H1 (cell line): ENCODE measurements at regions not wholly inside any gene's neighbourhood (a gene's known extent, or its start where the extent isn't known, plus 50 kb on each side); places are given as distances from the start of the nearest gene placed in this dataset.

Source experiments
- CTCF ChIA-PET: fragments of 300-600 bp; sonication (Branson Sonifier 250); formaldehyde crosslinking; loops from one replicate; lab custom pipeline; 2021; ENCODE audit not compliant: partially characterized antibody; lab: Charles Lee
- POLR2A ChIA-PET: fragments of 300-600 bp; sonication (Branson Sonifier 250); formaldehyde crosslinking; loops from one replicate; lab custom pipeline; 2021; ENCODE audit warnings: inconsistent platforms; ENCODE audit not compliant: partially characterized antibody; lab: Charles Lee
- DNase-seq, 2 experiments: peaks; one replicate each; pipeline versions ENCODE4 v3.0.0 to v3.0.0-alpha.2; 2010 to 2022; ENCODE audit warnings: low spot score in 2 of 2, low read depth in 1 of 2, mixed read lengths in 1 of 2
- FAIRE-seq: peaks from 2 replicates; lab custom pipeline; 2011; peaks lifted over from hg19 to GRCh38; lab: Jason Lieb, UNC
- H2AFZ ChIP-seq: 2 replicates; pipeline ENCODE4 v1.8.1; 2012; ENCODE audit warnings: low read length, inconsistent platforms
- H2AK5ac ChIP-seq: 2 replicates; pipeline ENCODE4 v1.6.1; 2013; ENCODE audit warnings: low read depth, low read length
- H2BK120ac ChIP-seq: replicated peaks from 2 replicates; pipeline ENCODE3; 2013; ENCODE audit warnings: low read depth, low read length, inconsistent platforms
- H2BK12ac ChIP-seq: 2 replicates; pipeline ENCODE4 v1.6.1; 2013; ENCODE audit warnings: low read depth, low read length
- H2BK15ac ChIP-seq: 2 replicates; pipeline ENCODE4 v1.6.1; 2013; ENCODE audit warnings: low read length
- H2BK20ac ChIP-seq: 2 replicates; pipeline ENCODE4 v1.6.1; 2013; ENCODE audit warnings: low read length
- H2BK5ac ChIP-seq: 2 replicates; pipeline ENCODE4 v1.6.1; 2013; ENCODE audit warnings: low read depth, low read length
- H3K14ac ChIP-seq: 2 replicates; pipeline ENCODE4 v1.6.1; 2013; ENCODE audit warnings: inconsistent platforms; ENCODE audit not compliant: insufficient read length
- H3K18ac ChIP-seq: 2 replicates; pipeline ENCODE4 v1.6.1; 2013; ENCODE audit warnings: low read length; ENCODE audit errors: extremely low read depth
- H3K23ac ChIP-seq: 2 replicates; pipeline ENCODE4 v1.6.1; 2013; ENCODE audit warnings: inconsistent platforms; ENCODE audit not compliant: insufficient read length
- H3K23me2 ChIP-seq: 2 replicates; pipeline ENCODE4 v1.6.1; 2013; ENCODE audit warnings: low read depth, low read length
- H3K27ac ChIP-seq: 2 replicates; pipeline ENCODE4 v1.6.1; 2011; ENCODE audit warnings: low read depth, low read length, inconsistent platforms
- H3K27me3 ChIP-seq, 4 experiments: replicated peaks in 1 of 4; 1 replicate in 1 of 4; 2 replicates in 3 of 4; pipeline versions ENCODE4 v1.6.1 to v1.8.1; 2011 to 2013; ENCODE audit warnings: low read length in 3 of 4, mild to moderate bottlenecking in 3 of 4, inconsistent platforms in 2 of 4, mixed read lengths in 2 of 4, moderate library complexity in 1 of 4; ENCODE audit not compliant: control insufficient read depth in 3 of 4, insufficient read depth in 3 of 4; ENCODE audit errors: extremely low read depth in 1 of 4
- H3K36me3 ChIP-seq, 4 experiments: 2 replicates each; pipeline versions ENCODE4 v1.6.1 to v1.8.1; 2011 to 2013; ENCODE audit warnings: mild to moderate bottlenecking in 4 of 4, low read length in 3 of 4, moderate library complexity in 2 of 4, control low read depth in 1 of 4, inconsistent platforms in 1 of 4; ENCODE audit not compliant: insufficient read depth in 4 of 4, control insufficient read depth in 2 of 4
- H3K4ac ChIP-seq: replicated peaks from 2 replicates; pipeline ENCODE3; 2013; ENCODE audit warnings: low read length, low read depth, mixed read lengths, inconsistent platforms; ENCODE audit not compliant: insufficient read length
- H3K4me1 ChIP-seq, 4 experiments: replicated peaks in 1 of 4; 1 replicate in 1 of 4; 2 replicates in 3 of 4; pipeline versions ENCODE4 v1.6.1 to v1.8.1; 2011 to 2013; ENCODE audit warnings: low read length in 3 of 4, inconsistent platforms in 2 of 4, mixed read lengths in 1 of 4; ENCODE audit not compliant: insufficient read depth in 4 of 4, control insufficient read depth in 3 of 4
- H3K4me2 ChIP-seq, 2 experiments: 2 replicates each; pipeline versions ENCODE4 v1.6.1 to v1.8.1; 2011 to 2013; ENCODE audit warnings: low read depth in 2 of 2, low read length in 2 of 2, control low read depth in 1 of 2, inconsistent platforms in 1 of 2, mild to moderate bottlenecking in 1 of 2; ENCODE audit not compliant: insufficient read depth in 1 of 2
- H3K4me3 ChIP-seq, 4 experiments: fragments of 200-600, 300-600 bp in 1 of 4; sonication (generic), shearing (Covaris generic), sonication (Bioruptor Twin) in 1 of 4; 2 replicates each; pipeline versions ENCODE4 v1.5.1 to v1.8.1; 2011 to 2016; ENCODE audit warnings: low read length in 4 of 4, low read depth in 3 of 4, control low read depth in 2 of 4, inconsistent platforms in 2 of 4, mild to moderate bottlenecking in 2 of 4, mixed read lengths in 1 of 4, moderate library complexity in 1 of 4; ENCODE audit not compliant: insufficient read depth in 2 of 4; ENCODE audit errors: extremely low read depth in 1 of 4
- H3K56ac ChIP-seq: replicated peaks from 2 replicates; pipeline ENCODE3; 2013; ENCODE audit warnings: low read depth, mild to moderate bottlenecking, mixed read lengths, low read length, inconsistent platforms; ENCODE audit not compliant: insufficient read length
- H3K79me1 ChIP-seq: 2 replicates; pipeline ENCODE4 v1.6.1; 2013; ENCODE audit warnings: low read depth, low read length, control low read depth
- H3K79me2 ChIP-seq, 2 experiments: 2 replicates each; pipeline versions ENCODE4 v1.6.1 to v1.8.1; 2012 to 2013; ENCODE audit warnings: low read length in 2 of 2, mild to moderate bottlenecking in 2 of 2, inconsistent platforms in 1 of 2; ENCODE audit not compliant: insufficient read depth in 2 of 2, control insufficient read depth in 1 of 2
- H3K9ac ChIP-seq, 4 experiments: replicated peaks in 1 of 4; 1 replicate in 1 of 4; 2 replicates in 3 of 4; pipeline versions ENCODE4 v1.6.1 to v1.8.1; 2011 to 2013; ENCODE audit warnings: low read depth in 3 of 4, low read length in 3 of 4, control low read depth in 2 of 4, mild to moderate bottlenecking in 2 of 4, moderate library complexity in 2 of 4, inconsistent platforms in 1 of 4; ENCODE audit errors: extremely low read depth in 1 of 4
- H3K9me3 ChIP-seq, 2 experiments: 2 replicates each; pipeline versions ENCODE4 v1.6.1 to v1.8.1; 2012 to 2013; ENCODE audit warnings: mild to moderate bottlenecking in 2 of 2, moderate library complexity in 2 of 2, control low read depth in 1 of 2, inconsistent platforms in 1 of 2, low read depth in 1 of 2, low read length in 1 of 2, mixed read lengths in 1 of 2; ENCODE audit not compliant: insufficient read depth in 2 of 2
- H4K20me1 ChIP-seq, 2 experiments: replicated peaks in 1 of 2; 2 replicates each; pipeline versions ENCODE3 to v1.8.1; 2011 to 2013; ENCODE audit warnings: inconsistent platforms in 2 of 2, low read length in 2 of 2, mild to moderate bottlenecking in 1 of 2; ENCODE audit not compliant: insufficient read depth in 2 of 2, control insufficient read depth in 1 of 2
- H4K5ac ChIP-seq: 2 replicates; pipeline ENCODE4 v1.6.1; 2013; ENCODE audit warnings: low read length, low read depth, mixed read lengths, inconsistent platforms; ENCODE audit not compliant: insufficient read length
- H4K8ac ChIP-seq: 2 replicates; pipeline ENCODE4 v1.8.0; 2013; ENCODE audit warnings: mild to moderate bottlenecking, moderate library complexity, low read length, inconsistent platforms; ENCODE audit not compliant: insufficient read depth; ENCODE audit errors: extremely low read depth
- H4K91ac ChIP-seq: replicated peaks from 2 replicates; pipeline ENCODE3; 2013; ENCODE audit warnings: low read length, mixed read lengths, inconsistent platforms; ENCODE audit not compliant: insufficient read length
- CTBP2 ChIP-seq: IDR thresholded peaks from 2 replicates; pipeline ENCODE4 v1.7.0; 2011; ENCODE audit warnings: borderline replicate concordance, mild to moderate bottlenecking, moderate library complexity, mixed read lengths, low read length; ENCODE audit not compliant: insufficient read depth, insufficient read length
- EZH2 ChIP-seq: fragments of 200-600 bp; sonication (generic); IDR thresholded peaks from 2 replicates; pipeline ENCODE4 v1.7.1; 2012; ENCODE audit warnings: low read depth, mild to moderate bottlenecking, moderate library complexity, low read length, inconsistent platforms; ENCODE audit not compliant: severe bottlenecking
- KDM4A ChIP-seq: IDR thresholded peaks from one replicate; pipeline ENCODE4 v1.7.1; 2012; ENCODE audit warnings: low read depth, mild to moderate bottlenecking, moderate library complexity, low read length, inconsistent platforms; ENCODE audit not compliant: severe bottlenecking
- KDM5A ChIP-seq: fragments of 200-600 bp; IDR thresholded peaks from 2 replicates; pipeline ENCODE4 v1.7.1; 2012; ENCODE audit warnings: mild to moderate bottlenecking, low read length, inconsistent platforms, mixed read lengths
- POLR2AphosphoS5 ChIP-seq: IDR thresholded peaks from 2 replicates; pipeline ENCODE4 v1.6.1; 2011; ENCODE audit warnings: low read depth, low read length
- RBBP5 ChIP-seq: IDR thresholded peaks from 2 replicates; pipeline ENCODE4 v1.7.1; 2012; ENCODE audit warnings: low read depth, mild to moderate bottlenecking, inconsistent platforms, low read length, moderate library complexity, borderline replicate concordance
- TAF1 ChIP-seq: IDR thresholded peaks from 2 replicates; pipeline ENCODE4 v1.6.1; 2011; ENCODE audit warnings: mild to moderate bottlenecking, low read depth, low read length
- TAF7 ChIP-seq: optimal IDR thresholded peaks from 2 replicates; pipeline ENCODE3; 2011; ENCODE audit warnings: low read depth, mild to moderate bottlenecking, inconsistent platforms, low read length, moderate library complexity, borderline replicate concordance
- TBP ChIP-seq: IDR thresholded peaks from 2 replicates; pipeline ENCODE4 v1.6.1; 2011; ENCODE audit warnings: low read depth, low read length, improper control_type of control experiment
- WGBS, 2 experiments: shearing (Covaris generic) in 1 of 2; methylation state at CpG; one replicate each; pipeline versions ENCODE4 v1.1.6 to v1.1.7; 2013 to 2015; ENCODE audit warnings: low lambda C conversion rate in 2 of 2, mixed read lengths in 2 of 2, inconsistent platforms in 1 of 2, low coverage in 1 of 2, missing lambda C conversion rate in 1 of 2; ENCODE audit not compliant: insufficient replicate concordance in 2 of 2, insufficient coverage in 1 of 2, insufficient read length in 1 of 2; ENCODE audit errors: extremely low coverage in 1 of 2, missing lambda C conversion rate in 1 of 2; 5-methylcytosine and 5-hydroxymethylcytosine counted together
- TF ChIP-seq, protein P1 (sequence below): IDR thresholded peaks from 2 replicates; pipeline ENCODE4 v1.6.1; 2011; ENCODE audit warnings: low read length, improper control_type of control experiment
- TF ChIP-seq, protein P2 (sequence below), 3 experiments: IDR thresholded peaks; 1 replicate in 2 of 3; 2 replicates in 1 of 3; pipeline versions ENCODE4 v1.5.1 to v1.6.1; 2011; ENCODE audit warnings: low read length in 3 of 3, mild to moderate bottlenecking in 3 of 3, inconsistent platforms in 2 of 3, low read depth in 1 of 3, moderate library complexity in 1 of 3; ENCODE audit not compliant: insufficient read depth in 1 of 3; ENCODE audit errors: control extremely low read depth in 1 of 3

- Histone ChIP-seq H2AK5ac (no peak overlapping the region), H4K5ac (no peak overlapping the region), H4K20me1 (no peaks in the 10 kb centered on the region), H3K27ac (no peak overlapping the region), H3K14ac (no peak overlapping the region), H3K27me3 (no peaks in the 10 kb centered on the region), H3K9me3 (no peaks in the 10 kb centered on the region), H3K18ac (no peak overlapping the region), H4K91ac (no peak overlapping the region), H3K36me3 (no peaks in the 10 kb centered on the region), H2AFZ (no peak overlapping the region), H3K79me2 (no peaks in the 10 kb centered on the region), H3K4ac (no peak overlapping the region), H3K56ac (no peak overlapping the region), H2BK15ac (no peak overlapping the region), H3K9ac (no peak overlapping the region), H3K23me2 (no peaks in the 10 kb centered on the region), H3K4me1 (no peaks in the 10 kb centered on the region), H3K4me3 (no peak overlapping the region), H2BK5ac (no peak overlapping the region), H2BK12ac (no peak overlapping the region), H2BK120ac (no peak overlapping the region), H3K4me2 (no peak overlapping the region), H3K23ac (no peak overlapping the region), H4K8ac (no peak overlapping the region), H2BK20ac (no peak overlapping the region), H3K79me1 (no peaks in the 10 kb centered on the region)
- no peak for FAIRE-seq
- ChIA-PET CTCF (no interaction called here), POLR2A (no interaction called here)
- WGBS, 2 experiments, result 93% methylated on average over 2 of the region's 2 CpGs; no CpG with 5 or more reads in 1 of the 2 experiments
- no peak for DNase-seq
- TF ChIP-seq KDM4A (no peak), RBBP5 (no peak), TAF1 (no peak), TBP (no peak), POLR2AphosphoS5 (no peak), EZH2 (no peak), TAF7 (no peak), KDM5A (no peak), CTBP2 (no peak)
- TF ChIP-seq, protein P1, sequence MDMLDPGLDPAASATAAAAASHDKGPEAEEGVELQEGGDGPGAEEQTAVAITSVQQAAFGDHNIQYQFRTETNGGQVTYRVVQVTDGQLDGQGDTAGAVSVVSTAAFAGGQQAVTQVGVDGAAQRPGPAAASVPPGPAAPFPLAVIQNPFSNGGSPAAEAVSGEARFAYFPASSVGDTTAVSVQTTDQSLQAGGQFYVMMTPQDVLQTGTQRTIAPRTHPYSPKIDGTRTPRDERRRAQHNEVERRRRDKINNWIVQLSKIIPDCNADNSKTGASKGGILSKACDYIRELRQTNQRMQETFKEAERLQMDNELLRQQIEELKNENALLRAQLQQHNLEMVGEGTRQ, result no peak
- TF ChIP-seq, protein P2, sequence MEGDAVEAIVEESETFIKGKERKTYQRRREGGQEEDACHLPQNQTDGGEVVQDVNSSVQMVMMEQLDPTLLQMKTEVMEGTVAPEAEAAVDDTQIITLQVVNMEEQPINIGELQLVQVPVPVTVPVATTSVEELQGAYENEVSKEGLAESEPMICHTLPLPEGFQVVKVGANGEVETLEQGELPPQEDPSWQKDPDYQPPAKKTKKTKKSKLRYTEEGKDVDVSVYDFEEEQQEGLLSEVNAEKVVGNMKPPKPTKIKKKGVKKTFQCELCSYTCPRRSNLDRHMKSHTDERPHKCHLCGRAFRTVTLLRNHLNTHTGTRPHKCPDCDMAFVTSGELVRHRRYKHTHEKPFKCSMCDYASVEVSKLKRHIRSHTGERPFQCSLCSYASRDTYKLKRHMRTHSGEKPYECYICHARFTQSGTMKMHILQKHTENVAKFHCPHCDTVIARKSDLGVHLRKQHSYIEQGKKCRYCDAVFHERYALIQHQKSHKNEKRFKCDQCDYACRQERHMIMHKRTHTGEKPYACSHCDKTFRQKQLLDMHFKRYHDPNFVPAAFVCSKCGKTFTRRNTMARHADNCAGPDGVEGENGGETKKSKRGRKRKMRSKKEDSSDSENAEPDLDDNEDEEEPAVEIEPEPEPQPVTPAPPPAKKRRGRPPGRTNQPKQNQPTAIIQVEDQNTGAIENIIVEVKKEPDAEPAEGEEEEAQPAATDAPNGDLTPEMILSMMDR (IDR thresholded peaks at IDR 0.05; ENCODE audit: control extremely low read depth in 1 of 3, insufficient read depth in 1 of 3, low read depth in 1 of 3, low read length in 3 of 3), result no peak
Observed at GRCh38 chr5:174832811-174833210, 108.4 kb downstream of the MSX2 start.
